Naive B cell (primary cell): ENCODE measurements at regions not wholly inside any gene's neighbourhood (a gene's known extent, or its start where the extent isn't known, plus 50 kb on each side); places are given as distances from the start of the nearest gene placed in this dataset.
"Not testable (repeated sequence)": the region's sequence is repeated elsewhere in the genome, so short reads cannot be mapped to it uniquely, and the experiment has no call there.

ENCODE experiments used
- ATAC-seq, 2 donors: fragments of 150-1000 bp; cut with Tn5 transposase; 2 replicates each; pipeline ENCODE4 v1.10.0; 2021; ENCODE audit warnings: low read depth in 2 of 2, mild to moderate bottlenecking in 2 of 2, moderate library complexity in 2 of 2
- DNase-seq: peaks from one replicate; pipeline ENCODE4 v3.0.0; 2022
- H3K27ac Mint-ChIP-seq, 6 donors: one replicate each; pipeline ENCODE4 v1.8.0; 2020 to 2022; ENCODE audit warnings: mild to moderate bottlenecking in 6 of 6, mixed read lengths in 6 of 6, moderate library complexity in 5 of 6, inconsistent platforms in 2 of 6
- H3K27me3 Mint-ChIP-seq, 3 donors: one replicate each; pipeline ENCODE4 v1.8.0; 2021 to 2022; ENCODE audit warnings: mixed read lengths in 3 of 3, mild to moderate bottlenecking in 1 of 3
- H3K36me3 Mint-ChIP-seq, 2 donors: one replicate each; pipeline ENCODE4 v1.8.0; 2020 to 2022; ENCODE audit warnings: mixed read lengths in 2 of 2, inconsistent platforms in 1 of 2, mild to moderate bottlenecking in 1 of 2
- H3K4me1 Mint-ChIP-seq, 3 donors: one replicate each; pipeline ENCODE4 v1.8.0; 2020 to 2022; ENCODE audit warnings: mixed read lengths in 3 of 3, inconsistent platforms in 1 of 3, mild to moderate bottlenecking in 1 of 3, moderate library complexity in 1 of 3
- H3K4me3 Mint-ChIP-seq, 8 donors: one replicate each; pipeline ENCODE4 v1.8.0; 2020 to 2022; ENCODE audit warnings: mild to moderate bottlenecking in 8 of 8, mixed read lengths in 8 of 8, moderate library complexity in 8 of 8, inconsistent platforms in 2 of 8
- H3K9me3 Mint-ChIP-seq, 7 donors: one replicate each; pipeline ENCODE4 v1.8.0; 2020 to 2022; ENCODE audit warnings: mixed read lengths in 7 of 7, mild to moderate bottlenecking in 5 of 7, inconsistent platforms in 2 of 7, moderate library complexity in 1 of 7

DNA sequence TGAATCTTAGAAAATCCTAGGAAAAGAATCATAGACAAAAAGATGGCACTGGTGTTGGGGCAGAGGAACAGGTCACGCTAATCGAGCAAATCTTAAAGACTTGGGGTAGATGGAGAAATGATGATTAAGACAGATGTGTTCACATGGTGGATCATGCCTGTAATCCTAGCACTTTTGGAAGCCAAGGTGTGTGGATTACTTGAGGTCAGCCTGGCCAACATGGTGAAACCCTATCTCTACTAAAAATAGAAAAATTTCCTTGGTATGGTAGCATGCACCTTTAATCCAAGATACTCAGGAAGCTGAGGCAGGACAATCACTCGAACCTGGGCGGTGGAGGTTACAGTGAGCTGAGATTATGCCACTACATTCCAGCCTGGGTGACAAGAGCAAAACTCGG lies 145.7 kb upstream of the HSFY2 start:
- no peak for DNase-seq
- no peaks in the 10 kb centered on the region for H3K9me3 Mint-ChIP-seq
- H3K27me3 Mint-ChIP-seq: no peaks in the 10 kb centered on the region
- H3K4me1 Mint-ChIP-seq: no peaks in the 10 kb centered on the region
- H3K36me3 Mint-ChIP-seq: no peaks in the 10 kb centered on the region
- no peak overlapping the region for H3K4me3 Mint-ChIP-seq
- no peak for ATAC-seq
- H3K27ac Mint-ChIP-seq: no peak overlapping the region

DNA sequence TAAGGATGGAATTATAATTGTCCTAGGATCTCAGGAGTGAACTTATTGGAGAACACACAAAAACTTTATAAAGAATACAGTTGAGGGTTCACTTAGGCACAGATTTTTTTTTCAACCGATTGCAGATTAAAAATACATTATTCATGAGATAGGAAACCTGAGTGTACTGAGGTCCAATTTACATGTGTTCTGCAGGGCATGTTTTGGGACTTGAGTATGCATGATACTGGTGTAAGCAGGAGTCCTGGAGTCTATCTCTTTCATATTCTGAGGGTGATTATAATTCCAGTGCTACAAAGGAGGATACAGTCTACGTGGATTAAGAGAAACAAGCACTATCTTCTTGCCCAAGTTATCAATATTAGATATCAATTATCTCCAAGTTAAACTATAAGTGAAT lies 139.3 kb upstream of the HSFY2 start:
- H3K4me1 Mint-ChIP-seq: no peaks in the 10 kb centered on the region
- H3K27me3 Mint-ChIP-seq: no peaks in the 10 kb centered on the region
- no peaks in the 10 kb centered on the region for H3K36me3 Mint-ChIP-seq
- no peak for DNase-seq
- no peaks in the 10 kb centered on the region for H3K9me3 Mint-ChIP-seq
- no peak overlapping the region for H3K27ac Mint-ChIP-seq
- no peak overlapping the region for H3K4me3 Mint-ChIP-seq
- ATAC-seq: no peak

GRCh38 chrY:18909846-18910245 lies 136.3 kb upstream of the HSFY2 start:
- Mint-ChIP-seq H3K36me3 (no peaks in the 10 kb centered on the region), H3K4me1 (no peaks in the 10 kb centered on the region), H3K4me3 (no peak overlapping the region), H3K27ac (no peak overlapping the region), H3K27me3 (no peaks in the 10 kb centered on the region), H3K9me3 (peaks cover 0 to 3% (median 0%) of the 10 kb centered on the region in 7 donors)
- DNase-seq: no peak
- no peak for ATAC-seq

GRCh38 chrY:18906198-18906597 lies 132.7 kb upstream of the HSFY2 start:
- ATAC-seq: not testable (repeated sequence)

DNA sequence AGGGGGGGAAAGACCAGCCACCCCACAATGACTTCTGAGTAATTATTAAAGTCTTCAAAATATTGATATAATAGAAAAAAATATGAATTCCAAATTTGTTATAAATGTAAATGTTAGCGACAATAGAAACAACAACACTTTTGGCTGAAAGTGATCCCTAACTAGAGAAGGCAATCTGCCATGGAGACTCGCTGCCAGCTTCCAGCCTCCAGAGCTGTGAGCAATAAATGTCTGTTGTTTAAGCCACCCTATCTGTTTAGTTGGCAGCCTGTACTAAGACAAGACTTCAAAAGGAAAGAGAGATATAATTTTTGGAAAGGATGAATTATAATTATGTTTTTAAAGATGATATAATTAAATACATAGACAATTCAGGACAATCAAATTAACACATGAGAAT lies 130.8 kb upstream of the HSFY2 start:
- H3K36me3 Mint-ChIP-seq: no peaks in the 10 kb centered on the region
- no peak overlapping the region for H3K27ac Mint-ChIP-seq
- H3K4me3 Mint-ChIP-seq: no peak overlapping the region
- peaks cover 0 to 3% (median 0%) of the 10 kb centered on the region in 7 donors for H3K9me3 Mint-ChIP-seq
- no peaks in the 10 kb centered on the region for H3K27me3 Mint-ChIP-seq
- DNase-seq (no peak), ATAC-seq (no peak)
- H3K4me1 Mint-ChIP-seq: no peaks in the 10 kb centered on the region

More at GRCh38 chrY:18906198-18906597, 132.7 kb upstream of the HSFY2 start:
- not testable (repeated sequence) for DNase-seq, H3K4me3 Mint-ChIP-seq, H3K36me3 Mint-ChIP-seq, H3K27ac Mint-ChIP-seq, H3K4me1 Mint-ChIP-seq, H3K27me3 Mint-ChIP-seq, H3K9me3 Mint-ChIP-seq

GRCh38 chrY:18891994-18892393 lies 118.5 kb upstream of the HSFY2 start:
- no peak overlapping the region for H3K4me3 Mint-ChIP-seq
- peaks cover 0 to 6% (median 0%) of the 10 kb centered on the region in 7 donors for H3K9me3 Mint-ChIP-seq
- no peaks in the 10 kb centered on the region for H3K36me3 Mint-ChIP-seq
- DNase-seq (no peak), ATAC-seq (no peak)
- no peaks in the 10 kb centered on the region for H3K27me3 Mint-ChIP-seq
- H3K27ac Mint-ChIP-seq: no peak overlapping the region
- no peaks in the 10 kb centered on the region for H3K4me1 Mint-ChIP-seq

- Mint-ChIP-seq H3K9me3 (peaks cover 0 to 3% (median 0%) of the 10 kb centered on the region in 7 donors), H3K4me3 (no peak overlapping the region)
Observed at GRCh38 chrY:18889548-18889947, 116.0 kb upstream of the HSFY2 start.

GRCh38 chrY:18884748-18885147 lies 111.2 kb upstream of the HSFY2 start:
- H3K27me3 Mint-ChIP-seq: no peaks in the 10 kb centered on the region
- H3K9me3 Mint-ChIP-seq: peaks cover 0 to 3% (median 0%) of the 10 kb centered on the region in 7 donors
- ATAC-seq: no peak
- H3K4me1 Mint-ChIP-seq: no peaks in the 10 kb centered on the region
- no peak for DNase-seq
- H3K27ac Mint-ChIP-seq: no peak overlapping the region
- H3K4me3 Mint-ChIP-seq: no peak overlapping the region
- no peaks in the 10 kb centered on the region for H3K36me3 Mint-ChIP-seq

More at GRCh38 chrY:18889548-18889947, 116.0 kb upstream of the HSFY2 start:
- H3K36me3 Mint-ChIP-seq: no peaks in the 10 kb centered on the region
- no peak for ATAC-seq
- no peaks in the 10 kb centered on the region for H3K27me3 Mint-ChIP-seq
- no peak for DNase-seq
- H3K4me1 Mint-ChIP-seq: no peaks in the 10 kb centered on the region
- H3K27ac Mint-ChIP-seq: no peak overlapping the region

DNA sequence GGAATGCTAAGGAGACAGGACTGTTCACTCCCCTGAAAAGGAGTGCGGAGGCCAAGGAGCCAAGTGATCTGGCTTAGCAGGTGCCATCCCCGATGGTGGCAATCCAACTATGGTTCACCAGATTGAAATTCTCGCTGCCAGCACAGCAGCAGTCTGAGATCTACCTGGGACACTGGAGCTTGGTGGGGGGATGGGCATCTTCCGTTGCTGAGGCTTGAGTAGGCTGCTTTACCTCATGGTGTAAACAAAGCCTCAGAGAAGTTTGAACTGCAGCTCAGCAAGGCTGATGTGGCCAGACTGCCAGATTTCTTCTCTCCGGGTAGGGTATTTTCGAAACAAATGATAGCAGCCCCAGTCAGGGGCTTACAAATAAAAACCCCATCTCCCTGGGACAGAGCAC lies 95.6 kb upstream of the HSFY2 start:
- not testable (repeated sequence) for H3K4me3 Mint-ChIP-seq, DNase-seq, H3K4me1 Mint-ChIP-seq, H3K27me3 Mint-ChIP-seq, H3K27ac Mint-ChIP-seq, H3K36me3 Mint-ChIP-seq, H3K9me3 Mint-ChIP-seq, ATAC-seq

DNA sequence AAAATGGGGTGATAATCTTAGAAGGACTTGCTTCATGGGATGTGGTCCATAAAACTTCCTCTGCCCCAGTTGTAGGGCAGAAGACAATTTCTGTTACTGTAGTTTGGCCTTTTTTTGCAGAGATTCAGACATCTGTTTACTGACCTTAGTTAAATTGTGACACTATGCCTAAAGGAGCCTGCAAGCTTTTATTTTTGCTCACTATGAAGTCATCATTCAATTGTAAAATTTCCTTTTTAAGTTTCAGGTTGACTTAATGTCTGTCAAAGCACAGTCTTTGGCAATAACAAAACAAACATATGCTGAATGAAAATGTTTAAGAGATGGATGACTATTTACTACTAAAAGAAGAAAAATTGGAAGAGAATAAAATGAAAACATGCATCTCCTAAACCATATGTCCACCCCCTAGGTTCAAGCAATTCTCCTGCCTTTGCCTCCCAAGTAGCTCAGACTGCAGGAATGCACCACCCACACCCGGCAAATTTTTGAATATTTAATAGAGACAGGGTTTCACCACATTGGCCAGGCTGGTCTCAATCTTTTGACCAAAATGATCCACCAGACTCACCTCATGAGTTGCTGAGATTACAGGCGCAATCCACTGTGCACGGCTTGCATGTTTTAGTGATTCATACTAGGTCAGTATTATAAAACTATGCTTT lies 93.5 kb upstream of the HSFY2 start:
- not testable (repeated sequence) for H3K27me3 Mint-ChIP-seq, ATAC-seq, H3K9me3 Mint-ChIP-seq, H3K4me1 Mint-ChIP-seq, H3K36me3 Mint-ChIP-seq, H3K27ac Mint-ChIP-seq, H3K4me3 Mint-ChIP-seq, DNase-seq

- not testable (repeated sequence) for H3K27ac Mint-ChIP-seq, ATAC-seq, H3K27me3 Mint-ChIP-seq, DNase-seq, H3K36me3 Mint-ChIP-seq, H3K9me3 Mint-ChIP-seq, H3K4me3 Mint-ChIP-seq, H3K4me1 Mint-ChIP-seq
Observed at GRCh38 chrY:18860856-18861255, 87.3 kb upstream of the HSFY2 start.

DNA sequence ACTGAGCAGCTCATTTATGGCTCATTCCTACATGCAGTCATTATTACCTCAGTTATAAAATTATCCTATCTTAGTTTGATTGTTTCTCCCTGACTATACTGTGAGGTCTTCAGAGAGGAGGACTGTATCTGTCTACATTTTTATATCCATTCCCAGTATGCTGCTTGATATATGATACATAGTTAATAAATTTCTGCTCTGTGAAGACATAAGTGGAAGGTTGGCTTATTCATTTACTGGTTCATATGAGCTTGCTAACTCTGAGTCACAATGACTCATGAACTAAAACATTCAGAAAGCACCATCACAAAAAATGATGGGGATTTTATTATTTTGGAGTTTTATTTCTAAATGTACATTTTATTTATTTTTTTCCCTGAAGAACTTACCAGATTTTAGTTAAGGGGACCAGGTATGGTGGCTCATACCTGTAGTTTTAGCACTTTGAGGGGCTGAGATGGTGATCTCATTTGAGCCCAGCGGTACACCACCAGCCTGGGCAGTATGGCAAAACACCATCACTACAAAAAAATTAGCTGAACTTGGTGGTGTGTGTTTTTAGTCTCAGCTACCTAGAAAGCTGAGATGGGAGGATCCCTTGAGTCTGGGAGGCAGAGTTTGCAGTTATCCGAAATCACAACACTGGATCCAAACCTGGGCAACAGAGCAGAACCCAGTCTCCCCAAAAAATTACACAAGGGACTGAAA lies 85.1 kb upstream of the HSFY2 start:
- ATAC-seq, H3K4me3 Mint-ChIP-seq, H3K36me3 Mint-ChIP-seq, DNase-seq, H3K27ac Mint-ChIP-seq, H3K27me3 Mint-ChIP-seq, H3K9me3 Mint-ChIP-seq, H3K4me1 Mint-ChIP-seq: not testable (repeated sequence)

GRCh38 chrY:18855184-18855583 lies 81.6 kb upstream of the HSFY2 start:
- not testable (repeated sequence) for H3K4me1 Mint-ChIP-seq, ATAC-seq, H3K4me3 Mint-ChIP-seq, H3K27ac Mint-ChIP-seq, DNase-seq, H3K9me3 Mint-ChIP-seq, H3K36me3 Mint-ChIP-seq, H3K27me3 Mint-ChIP-seq

DNA sequence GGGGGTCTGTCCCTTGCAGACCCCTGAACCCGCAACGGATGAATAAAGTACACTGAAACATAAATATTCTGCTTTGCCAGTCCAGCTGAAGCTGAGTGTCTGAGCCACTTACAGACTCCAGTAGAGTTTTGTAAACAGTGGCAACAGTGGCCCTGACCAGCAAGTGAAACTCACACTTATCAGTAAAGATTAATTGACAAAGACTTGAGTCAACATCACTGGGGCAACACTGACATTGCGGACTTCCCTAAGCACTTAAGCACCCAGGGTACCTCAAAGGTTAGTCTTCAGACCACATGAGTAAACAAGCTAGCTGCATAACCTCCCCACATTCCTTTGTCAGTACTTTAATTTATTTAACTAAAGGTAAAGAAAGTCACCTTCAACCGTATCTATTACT lies 79.8 kb upstream of the HSFY2 start:
- H3K9me3 Mint-ChIP-seq, DNase-seq, H3K4me3 Mint-ChIP-seq, H3K4me1 Mint-ChIP-seq, H3K27me3 Mint-ChIP-seq, H3K27ac Mint-ChIP-seq, ATAC-seq, H3K36me3 Mint-ChIP-seq: not testable (repeated sequence)
